ENCODE measurements at regions not wholly inside any gene's neighbourhood (a gene's known extent, or its start where the extent isn't known, plus 50 kb on each side); places are given as distances from the start of the nearest gene placed in this dataset.

DNA sequence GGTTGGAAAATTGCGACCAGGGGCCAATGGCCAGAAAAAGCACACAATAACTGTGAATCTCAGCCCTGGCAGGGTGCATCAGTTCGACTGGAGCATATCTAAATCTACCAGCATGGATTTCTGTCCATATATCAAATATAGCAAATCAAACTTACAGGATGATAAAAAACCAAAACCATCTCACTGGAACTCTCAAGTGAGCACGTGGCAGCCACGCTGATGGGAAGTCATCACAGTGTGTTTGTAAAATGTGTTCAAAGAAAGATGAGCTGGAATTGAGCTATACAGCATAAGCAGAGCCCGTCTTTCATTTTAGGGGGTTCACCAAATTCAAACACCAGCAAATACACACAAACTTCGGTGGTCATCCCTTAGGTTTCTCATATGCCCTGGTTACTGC, 610.1 kb downstream of the AJAP1 start:
- H3K4me3 ChIP-seq: no peak overlapping the region
- H4K20me1 ChIP-seq (replicated peaks; ENCODE audit: insufficient read depth): no peaks in the 10 kb centered on the region
- ATAC-seq (no peak), DNase-seq (ENCODE audit: low spot score) (no peak)
- no peaks in the 10 kb centered on the region for H3K9me2 ChIP-seq (ENCODE audit: insufficient read depth)
- no peaks in the 10 kb centered on the region for H3K4me1 ChIP-seq (ENCODE audit: insufficient read depth)
- Mint-ChIP-seq H3K27me3 (ENCODE audit: insufficient read depth, low read depth, poor library complexity) (peaks cover 9% of the 10 kb centered on the region), H3K36me3 (ENCODE audit: low read depth) (peaks cover 23% of the 10 kb centered on the region), H3K4me3 (no peak overlapping the region), H3K4me1 (peaks cover 20% of the 10 kb centered on the region), H3K27ac (no peak overlapping the region), H3K9me3 (peaks cover 47% of the 10 kb centered on the region)
- peaks cover 4% of the 10 kb centered on the region; the same call in 1 of the 2 replicates for H3K36me3 ChIP-seq (ENCODE audit: insufficient read depth)
- no peaks in the 10 kb centered on the region for H3K27me3 ChIP-seq (ENCODE audit: insufficient read depth)
- TF ChIP-seq POLR2AphosphoS5 (IDR thresholded peaks at IDR 0.05; ENCODE audit: low read depth) (no peak), EZH2 (IDR thresholded peaks at IDR 0.05; ENCODE audit: low read depth, unreplicated experiment) (no peak), ZNF331 (CRISPR knock-in tag; IDR thresholded peaks at IDR 0.05; ENCODE audit: low read depth) (no peak), STAT1 (IDR thresholded peaks at IDR 0.05; ENCODE audit: unreplicated experiment) (no peak), NANOG (IDR thresholded peaks at IDR 0.05; ENCODE audit: borderline replicate concordance) (no peak), ZNF114 (CRISPR knock-in tag; IDR thresholded peaks at IDR 0.05) (no peak), CREB1 (CRISPR knock-in tag; IDR thresholded peaks at IDR 0.05; ENCODE audit: low read depth) (no peak), JUNB (IDR thresholded peaks at IDR 0.05; ENCODE audit: unreplicated experiment) (no peak), EZH2phosphoT487 (IDR thresholded peaks at IDR 0.05; ENCODE audit: unreplicated experiment) (no peak)
- TF ChIP-seq, protein P1, sequence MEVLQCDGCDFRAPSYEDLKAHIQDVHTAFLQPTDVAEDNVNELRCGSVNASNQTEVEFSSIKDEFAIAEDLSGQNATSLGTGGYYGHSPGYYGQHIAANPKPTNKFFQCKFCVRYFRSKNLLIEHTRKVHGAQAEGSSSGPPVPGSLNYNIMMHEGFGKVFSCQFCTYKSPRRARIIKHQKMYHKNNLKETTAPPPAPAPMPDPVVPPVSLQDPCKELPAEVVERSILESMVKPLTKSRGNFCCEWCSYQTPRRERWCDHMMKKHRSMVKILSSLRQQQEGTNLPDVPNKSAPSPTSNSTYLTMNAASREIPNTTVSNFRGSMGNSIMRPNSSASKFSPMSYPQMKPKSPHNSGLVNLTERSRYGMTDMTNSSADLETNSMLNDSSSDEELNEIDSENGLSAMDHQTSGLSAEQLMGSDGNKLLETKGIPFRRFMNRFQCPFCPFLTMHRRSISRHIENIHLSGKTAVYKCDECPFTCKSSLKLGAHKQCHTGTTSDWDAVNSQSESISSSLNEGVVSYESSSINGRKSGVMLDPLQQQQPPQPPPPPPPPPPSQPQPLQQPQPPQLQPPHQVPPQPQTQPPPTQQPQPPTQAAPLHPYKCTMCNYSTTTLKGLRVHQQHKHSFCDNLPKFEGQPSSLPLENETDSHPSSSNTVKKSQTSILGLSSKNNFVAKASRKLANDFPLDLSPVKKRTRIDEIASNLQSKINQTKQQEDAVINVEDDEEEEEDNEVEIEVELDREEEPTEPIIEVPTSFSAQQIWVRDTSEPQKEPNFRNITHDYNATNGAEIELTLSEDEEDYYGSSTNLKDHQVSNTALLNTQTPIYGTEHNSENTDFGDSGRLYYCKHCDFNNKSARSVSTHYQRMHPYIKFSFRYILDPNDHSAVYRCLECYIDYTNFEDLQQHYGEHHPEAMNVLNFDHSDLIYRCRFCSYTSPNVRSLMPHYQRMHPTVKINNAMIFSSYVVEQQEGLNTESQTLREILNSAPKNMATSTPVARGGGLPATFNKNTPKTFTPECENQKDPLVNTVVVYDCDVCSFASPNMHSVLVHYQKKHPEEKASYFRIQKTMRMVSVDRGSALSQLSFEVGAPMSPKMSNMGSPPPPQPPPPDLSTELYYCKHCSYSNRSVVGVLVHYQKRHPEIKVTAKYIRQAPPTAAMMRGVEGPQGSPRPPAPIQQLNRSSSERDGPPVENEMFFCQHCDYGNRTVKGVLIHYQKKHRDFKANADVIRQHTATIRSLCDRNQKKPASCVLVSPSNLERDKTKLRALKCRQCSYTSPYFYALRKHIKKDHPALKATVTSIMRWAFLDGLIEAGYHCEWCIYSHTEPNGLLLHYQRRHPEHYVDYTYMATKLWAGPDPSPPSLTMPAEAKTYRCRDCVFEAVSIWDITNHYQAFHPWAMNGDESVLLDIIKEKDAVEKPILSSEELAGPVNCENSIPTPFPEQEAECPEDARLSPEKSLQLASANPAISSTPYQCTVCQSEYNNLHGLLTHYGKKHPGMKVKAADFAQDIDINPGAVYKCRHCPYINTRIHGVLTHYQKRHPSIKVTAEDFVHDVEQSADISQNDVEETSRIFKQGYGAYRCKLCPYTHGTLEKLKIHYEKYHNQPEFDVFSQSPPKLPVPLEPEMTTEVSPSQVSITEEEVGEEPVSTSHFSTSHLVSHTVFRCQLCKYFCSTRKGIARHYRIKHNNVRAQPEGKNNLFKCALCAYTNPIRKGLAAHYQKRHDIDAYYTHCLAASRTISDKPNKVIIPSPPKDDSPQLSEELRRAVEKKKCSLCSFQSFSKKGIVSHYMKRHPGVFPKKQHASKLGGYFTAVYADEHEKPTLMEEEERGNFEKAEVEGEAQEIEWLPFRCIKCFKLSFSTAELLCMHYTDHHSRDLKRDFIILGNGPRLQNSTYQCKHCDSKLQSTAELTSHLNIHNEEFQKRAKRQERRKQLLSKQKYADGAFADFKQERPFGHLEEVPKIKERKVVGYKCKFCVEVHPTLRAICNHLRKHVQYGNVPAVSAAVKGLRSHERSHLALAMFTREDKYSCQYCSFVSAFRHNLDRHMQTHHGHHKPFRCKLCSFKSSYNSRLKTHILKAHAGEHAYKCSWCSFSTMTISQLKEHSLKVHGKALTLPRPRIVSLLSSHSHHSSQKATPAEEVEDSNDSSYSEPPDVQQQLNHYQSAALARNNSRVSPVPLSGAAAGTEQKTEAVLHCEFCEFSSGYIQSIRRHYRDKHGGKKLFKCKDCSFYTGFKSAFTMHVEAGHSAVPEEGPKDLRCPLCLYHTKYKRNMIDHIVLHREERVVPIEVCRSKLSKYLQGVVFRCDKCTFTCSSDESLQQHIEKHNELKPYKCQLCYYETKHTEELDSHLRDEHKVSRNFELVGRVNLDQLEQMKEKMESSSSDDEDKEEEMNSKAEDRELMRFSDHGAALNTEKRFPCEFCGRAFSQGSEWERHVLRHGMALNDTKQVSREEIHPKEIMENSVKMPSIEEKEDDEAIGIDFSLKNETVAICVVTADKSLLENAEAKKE (CRISPR knock-in tag; IDR thresholded peaks at IDR 0.05): no peak
- TF ChIP-seq, protein P2, sequence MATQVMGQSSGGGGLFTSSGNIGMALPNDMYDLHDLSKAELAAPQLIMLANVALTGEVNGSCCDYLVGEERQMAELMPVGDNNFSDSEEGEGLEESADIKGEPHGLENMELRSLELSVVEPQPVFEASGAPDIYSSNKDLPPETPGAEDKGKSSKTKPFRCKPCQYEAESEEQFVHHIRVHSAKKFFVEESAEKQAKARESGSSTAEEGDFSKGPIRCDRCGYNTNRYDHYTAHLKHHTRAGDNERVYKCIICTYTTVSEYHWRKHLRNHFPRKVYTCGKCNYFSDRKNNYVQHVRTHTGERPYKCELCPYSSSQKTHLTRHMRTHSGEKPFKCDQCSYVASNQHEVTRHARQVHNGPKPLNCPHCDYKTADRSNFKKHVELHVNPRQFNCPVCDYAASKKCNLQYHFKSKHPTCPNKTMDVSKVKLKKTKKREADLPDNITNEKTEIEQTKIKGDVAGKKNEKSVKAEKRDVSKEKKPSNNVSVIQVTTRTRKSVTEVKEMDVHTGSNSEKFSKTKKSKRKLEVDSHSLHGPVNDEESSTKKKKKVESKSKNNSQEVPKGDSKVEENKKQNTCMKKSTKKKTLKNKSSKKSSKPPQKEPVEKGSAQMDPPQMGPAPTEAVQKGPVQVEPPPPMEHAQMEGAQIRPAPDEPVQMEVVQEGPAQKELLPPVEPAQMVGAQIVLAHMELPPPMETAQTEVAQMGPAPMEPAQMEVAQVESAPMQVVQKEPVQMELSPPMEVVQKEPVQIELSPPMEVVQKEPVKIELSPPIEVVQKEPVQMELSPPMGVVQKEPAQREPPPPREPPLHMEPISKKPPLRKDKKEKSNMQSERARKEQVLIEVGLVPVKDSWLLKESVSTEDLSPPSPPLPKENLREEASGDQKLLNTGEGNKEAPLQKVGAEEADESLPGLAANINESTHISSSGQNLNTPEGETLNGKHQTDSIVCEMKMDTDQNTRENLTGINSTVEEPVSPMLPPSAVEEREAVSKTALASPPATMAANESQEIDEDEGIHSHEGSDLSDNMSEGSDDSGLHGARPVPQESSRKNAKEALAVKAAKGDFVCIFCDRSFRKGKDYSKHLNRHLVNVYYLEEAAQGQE (IDR thresholded peaks at IDR 0.05; ENCODE audit: unreplicated experiment): no peak
- TF ChIP-seq, protein P3, sequence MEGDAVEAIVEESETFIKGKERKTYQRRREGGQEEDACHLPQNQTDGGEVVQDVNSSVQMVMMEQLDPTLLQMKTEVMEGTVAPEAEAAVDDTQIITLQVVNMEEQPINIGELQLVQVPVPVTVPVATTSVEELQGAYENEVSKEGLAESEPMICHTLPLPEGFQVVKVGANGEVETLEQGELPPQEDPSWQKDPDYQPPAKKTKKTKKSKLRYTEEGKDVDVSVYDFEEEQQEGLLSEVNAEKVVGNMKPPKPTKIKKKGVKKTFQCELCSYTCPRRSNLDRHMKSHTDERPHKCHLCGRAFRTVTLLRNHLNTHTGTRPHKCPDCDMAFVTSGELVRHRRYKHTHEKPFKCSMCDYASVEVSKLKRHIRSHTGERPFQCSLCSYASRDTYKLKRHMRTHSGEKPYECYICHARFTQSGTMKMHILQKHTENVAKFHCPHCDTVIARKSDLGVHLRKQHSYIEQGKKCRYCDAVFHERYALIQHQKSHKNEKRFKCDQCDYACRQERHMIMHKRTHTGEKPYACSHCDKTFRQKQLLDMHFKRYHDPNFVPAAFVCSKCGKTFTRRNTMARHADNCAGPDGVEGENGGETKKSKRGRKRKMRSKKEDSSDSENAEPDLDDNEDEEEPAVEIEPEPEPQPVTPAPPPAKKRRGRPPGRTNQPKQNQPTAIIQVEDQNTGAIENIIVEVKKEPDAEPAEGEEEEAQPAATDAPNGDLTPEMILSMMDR (conservative IDR thresholded peaks at IDR 0.05; ENCODE audit: low read depth in 2 of 2): no peak
- TF ChIP-seq, protein P4, sequence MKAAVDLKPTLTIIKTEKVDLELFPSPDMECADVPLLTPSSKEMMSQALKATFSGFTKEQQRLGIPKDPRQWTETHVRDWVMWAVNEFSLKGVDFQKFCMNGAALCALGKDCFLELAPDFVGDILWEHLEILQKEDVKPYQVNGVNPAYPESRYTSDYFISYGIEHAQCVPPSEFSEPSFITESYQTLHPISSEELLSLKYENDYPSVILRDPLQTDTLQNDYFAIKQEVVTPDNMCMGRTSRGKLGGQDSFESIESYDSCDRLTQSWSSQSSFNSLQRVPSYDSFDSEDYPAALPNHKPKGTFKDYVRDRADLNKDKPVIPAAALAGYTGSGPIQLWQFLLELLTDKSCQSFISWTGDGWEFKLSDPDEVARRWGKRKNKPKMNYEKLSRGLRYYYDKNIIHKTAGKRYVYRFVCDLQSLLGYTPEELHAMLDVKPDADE (IDR thresholded peaks at IDR 0.05): no peak
- H3K4me2 ChIP-seq: no peak overlapping the region
- H3K27ac ChIP-seq (ENCODE audit: low read depth): no peak overlapping the region
- no peaks in the 10 kb centered on the region for H3F3A ChIP-seq (replicated peaks; ENCODE audit: low read depth)
- no peaks in the 10 kb centered on the region for H3K79me2 ChIP-seq (replicated peaks; ENCODE audit: insufficient read depth)
- no peak overlapping the region for H2AFZ ChIP-seq
